GM19035 (cell line): ENCODE measurements at regions not wholly inside any gene's neighbourhood (a gene's known extent, or its start where the extent isn't known, plus 50 kb on each side); places are given as distances from the start of the nearest gene placed in this dataset.
"Not testable (repeated sequence)": the region's sequence is repeated elsewhere in the genome, so short reads cannot be mapped to it uniquely, and the experiment has no call there.

Source experiments
- ATAC-seq: cut with Tn5 transposase; IDR thresholded peaks from one replicate; pipeline ENCODE4 v1.9.1; 2021; ENCODE audit not compliant: unreplicated experiment

DNA sequence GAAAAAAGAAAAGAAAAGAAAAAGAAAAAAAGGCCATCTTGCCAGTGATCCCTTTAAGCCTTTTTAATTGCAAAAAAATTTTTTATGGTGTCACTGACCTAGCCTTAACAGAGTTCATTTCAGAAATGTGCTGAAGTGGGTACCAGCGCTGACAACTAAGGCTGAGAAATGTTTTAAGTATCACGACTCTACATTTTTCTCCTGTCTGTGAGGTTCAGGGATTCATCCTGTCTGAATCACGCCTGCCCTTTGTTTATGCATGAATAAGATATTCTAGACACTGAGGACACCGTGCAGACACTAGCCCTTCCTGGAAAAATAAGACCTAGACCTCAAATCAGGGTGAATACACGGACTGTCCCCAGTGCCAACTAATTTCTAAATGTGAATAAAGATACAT, 154.4 kb upstream of the NOCT start:
- ATAC-seq: no peak

DNA sequence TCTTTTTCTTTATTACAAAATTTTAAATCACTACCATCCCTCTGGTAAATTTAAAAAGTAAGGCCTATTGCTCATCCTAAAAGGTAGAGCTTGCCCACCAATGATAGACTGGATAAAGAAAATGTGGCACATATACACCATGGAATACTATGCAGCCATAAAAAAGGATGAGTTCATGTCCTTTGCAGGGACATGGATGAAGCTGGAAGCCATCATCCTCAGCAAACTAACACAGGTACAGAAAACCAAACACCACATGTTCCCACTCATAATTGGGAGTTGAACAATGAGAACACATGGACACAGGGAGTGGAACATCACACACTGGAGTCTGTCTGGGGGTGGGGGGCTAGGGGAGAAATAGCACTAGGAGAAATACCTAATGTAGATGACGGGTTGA, 155.2 kb upstream of the NOCT start:
- ATAC-seq: not testable (repeated sequence)

DNA sequence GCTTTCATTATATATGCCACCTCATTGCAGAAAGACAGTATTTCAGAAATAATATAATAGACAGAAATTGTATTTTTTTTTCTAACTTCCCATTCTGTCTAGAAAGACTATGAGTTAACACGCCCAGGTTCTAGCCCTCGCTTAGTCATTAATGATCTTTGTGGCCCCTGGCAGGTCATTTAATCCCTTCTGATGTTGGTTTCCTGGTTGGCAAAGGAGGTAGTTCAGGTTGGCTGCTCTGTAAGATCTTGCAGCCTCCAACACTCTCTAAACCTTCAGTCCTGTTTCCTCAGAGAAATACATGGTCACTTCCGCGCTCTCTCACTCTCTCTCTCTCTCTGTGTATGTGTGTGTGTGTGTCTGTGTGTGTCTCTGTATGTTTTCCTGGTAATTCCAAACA, 156.3 kb upstream of the NOCT start:
- ATAC-seq: no peak

DNA sequence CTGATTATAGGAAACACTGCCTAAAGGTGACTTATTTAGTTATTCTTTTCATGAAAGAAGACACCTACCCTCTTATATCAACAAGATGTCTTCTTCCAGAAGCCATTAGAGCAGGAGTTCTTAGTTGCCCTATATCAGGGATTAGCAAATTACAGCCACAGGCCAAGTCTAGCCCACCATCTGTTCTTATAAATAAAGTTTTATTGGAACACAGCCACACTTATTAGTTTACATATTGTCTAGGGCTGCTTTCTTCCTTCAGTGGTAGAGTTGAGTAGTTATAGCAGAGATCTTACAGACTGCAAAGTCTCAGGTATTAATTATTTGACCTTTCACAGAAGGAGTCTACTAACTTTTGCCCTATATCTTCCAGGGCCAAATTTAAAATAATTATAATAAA, 157.2 kb upstream of the NOCT start:
- no peak for ATAC-seq

DNA sequence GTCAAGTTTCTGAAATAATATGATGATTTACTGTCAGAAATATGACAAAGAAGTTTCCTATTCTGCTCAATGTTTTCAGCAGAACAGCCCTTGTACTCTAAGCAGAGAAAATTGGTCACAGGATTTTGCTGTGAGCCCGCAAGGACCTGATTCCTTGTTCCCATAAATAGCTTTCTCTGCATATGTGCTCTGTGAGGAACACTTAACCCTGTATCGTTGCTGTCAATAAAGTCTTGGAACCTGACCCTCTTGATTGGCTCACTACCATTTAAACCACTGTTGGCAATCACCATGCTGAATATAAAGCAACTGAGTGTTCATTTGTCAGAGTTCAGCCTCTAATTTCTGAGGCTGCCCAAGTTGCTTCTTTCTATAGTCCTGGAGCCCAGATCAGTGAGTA, 158.2 kb upstream of the NOCT start:
- ATAC-seq: no peak

DNA sequence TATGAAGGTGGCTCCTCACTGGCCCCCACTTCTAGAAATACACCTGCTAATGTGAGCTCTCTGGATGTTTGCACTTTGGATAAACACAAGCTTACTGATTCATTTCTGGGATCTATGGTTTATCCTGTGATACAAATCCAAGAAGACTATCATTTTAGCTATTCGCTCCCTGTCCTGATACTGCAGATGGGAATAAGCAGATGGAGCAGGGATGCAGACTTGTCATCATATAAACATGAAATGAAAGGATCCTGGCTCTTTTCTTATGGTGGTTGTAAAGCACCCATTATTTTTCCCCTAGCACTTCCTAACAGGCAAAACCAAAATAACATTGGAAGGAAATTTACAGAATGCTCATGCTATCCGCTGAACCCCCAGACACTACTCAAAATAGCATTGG, 162.9 kb upstream of the NOCT start:
- no peak for ATAC-seq

DNA sequence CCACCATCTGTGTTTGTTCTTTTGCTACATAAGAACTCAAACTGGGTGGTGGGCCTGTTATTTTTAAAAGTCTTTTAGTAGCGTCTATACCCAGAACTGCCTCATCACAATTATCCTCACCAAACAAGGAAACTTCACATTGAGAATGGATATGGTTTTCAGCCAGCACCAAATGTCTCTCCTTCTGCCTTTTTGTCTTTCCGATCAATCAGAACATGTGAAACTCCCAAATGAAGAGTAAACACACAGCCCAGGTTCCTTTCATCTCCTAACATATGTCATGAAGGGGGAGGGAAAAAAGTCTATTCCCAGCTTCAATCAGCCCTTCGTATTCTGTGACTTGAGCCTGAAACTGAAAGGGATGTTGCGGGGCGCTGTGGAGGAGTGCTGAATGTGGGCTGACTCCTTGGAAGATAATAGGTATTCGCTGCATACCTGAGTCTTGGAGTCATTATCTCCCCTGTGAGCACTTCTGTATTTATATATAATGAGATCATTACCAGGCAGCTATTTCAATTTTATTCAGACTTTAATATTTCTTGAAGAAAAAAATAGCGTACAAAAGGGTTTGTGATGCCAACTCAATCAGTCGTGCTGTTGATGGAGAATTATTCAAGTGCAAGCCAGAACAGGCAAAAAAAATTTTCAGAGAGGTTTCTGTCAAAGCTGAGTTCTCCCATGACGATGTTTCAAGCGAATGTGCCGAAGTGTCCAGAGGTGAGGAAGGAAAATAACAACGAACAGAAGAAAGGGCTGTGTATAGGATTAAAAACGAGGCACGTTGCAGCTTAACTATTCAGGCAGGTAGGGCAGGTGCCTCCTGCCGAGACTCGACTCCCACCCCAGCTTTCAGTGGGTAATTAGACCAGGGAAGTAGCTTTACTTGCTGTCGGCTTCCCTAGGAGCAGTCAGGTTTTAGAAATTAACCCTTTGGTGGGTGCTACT, 163.9 kb upstream of the NOCT start:
- ATAC-seq: no peak

DNA sequence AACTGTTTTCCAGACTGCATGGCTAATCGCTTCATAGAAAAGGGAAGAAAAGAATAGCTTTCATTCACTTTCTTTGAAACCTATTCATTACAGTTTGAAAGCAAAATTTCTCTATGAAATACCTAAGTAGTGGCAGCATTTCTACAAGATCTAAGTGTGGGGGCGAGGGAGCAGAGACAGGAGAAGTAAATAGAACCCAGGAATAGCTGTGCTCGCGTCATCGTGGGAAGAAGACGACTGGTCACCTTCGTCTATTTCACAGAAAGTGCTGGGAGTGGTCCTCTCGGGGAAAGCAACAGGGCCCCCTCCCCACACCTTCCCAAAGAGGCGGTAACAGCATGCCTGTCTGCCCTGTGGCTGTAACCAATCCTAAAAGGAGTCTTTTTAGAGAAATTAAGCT, 169.9 kb upstream of the NOCT start:
- ATAC-seq: no peak

DNA sequence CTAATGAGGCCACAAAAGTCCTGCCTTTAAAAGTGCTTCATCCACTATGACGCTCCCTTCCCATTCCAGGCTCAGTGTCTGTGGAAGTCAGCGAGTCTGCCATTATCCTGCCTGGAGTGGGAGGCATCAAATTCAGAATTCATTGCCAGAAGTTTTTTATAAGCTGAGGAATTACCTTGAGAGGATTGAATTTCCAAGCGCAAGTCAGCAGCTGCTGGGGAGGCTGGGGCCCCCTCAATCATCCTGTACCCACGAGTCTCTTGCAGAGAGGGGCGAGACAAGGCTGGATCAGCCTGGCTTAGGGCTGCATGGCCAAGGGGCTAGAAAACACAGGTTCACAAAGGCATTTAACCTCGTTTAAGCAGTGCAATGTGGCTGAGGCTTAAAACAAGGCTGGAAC, 170.5 kb upstream of the NOCT start:
- ATAC-seq: no peak

DNA sequence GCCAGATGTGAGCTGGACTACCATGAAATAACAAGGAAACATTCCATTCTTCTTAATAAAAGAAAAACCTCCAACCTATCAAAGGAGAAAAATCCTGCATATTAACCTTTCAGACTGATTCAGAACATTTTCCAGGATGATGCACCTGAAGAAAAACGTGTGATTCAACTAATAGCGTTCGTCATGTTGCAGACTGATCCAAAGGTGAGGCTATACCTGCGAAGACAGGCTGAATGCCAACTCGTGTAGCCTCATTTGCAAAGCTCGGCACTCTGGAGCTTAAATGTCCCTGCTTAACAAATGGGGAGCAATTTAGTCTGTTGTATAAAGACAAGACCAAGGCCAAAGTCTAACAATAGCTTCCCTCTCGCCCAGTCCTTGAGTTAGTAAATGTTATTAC, 172.0 kb upstream of the NOCT start:
- ATAC-seq: no peak

DNA sequence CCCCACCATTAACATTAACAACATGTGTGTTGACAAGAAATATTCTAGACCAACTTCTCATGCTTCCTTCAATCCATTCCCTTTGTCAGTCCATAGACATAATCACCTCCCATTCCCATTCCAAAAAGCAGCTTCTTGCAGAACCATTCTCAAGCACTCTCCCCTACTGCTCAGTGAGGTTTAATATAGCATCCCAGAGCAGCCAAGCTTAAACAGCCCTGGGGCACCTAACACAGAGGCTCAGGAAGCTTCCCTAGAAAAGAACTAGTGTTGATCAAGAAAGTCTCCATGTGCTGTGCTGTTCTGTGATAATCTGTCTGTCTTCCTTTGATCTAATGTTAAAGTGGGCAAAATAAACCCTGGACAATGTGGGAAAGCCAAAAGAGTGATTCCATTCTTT, 174.2 kb upstream of the NOCT start:
- no peak for ATAC-seq

DNA sequence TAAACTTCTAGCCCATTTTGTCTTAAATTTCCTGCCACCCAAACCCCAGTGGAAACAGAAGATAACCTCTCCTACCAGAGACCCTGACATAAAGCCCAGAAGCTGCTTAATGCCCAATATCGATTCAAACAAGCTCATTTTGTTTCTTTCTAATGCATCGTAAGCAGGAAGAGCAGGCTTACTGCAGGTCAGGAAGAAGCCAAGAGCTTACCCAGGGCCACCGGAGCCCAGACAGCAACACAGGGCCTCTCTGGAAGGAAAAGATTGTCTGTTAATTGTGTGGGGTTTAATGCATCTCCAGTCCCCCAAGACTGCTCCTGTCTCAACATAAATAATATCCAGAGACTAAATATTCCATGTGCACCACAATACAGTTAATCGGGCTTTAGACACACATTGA, 177.3 kb upstream of the NOCT start:
- ATAC-seq: no peak

DNA sequence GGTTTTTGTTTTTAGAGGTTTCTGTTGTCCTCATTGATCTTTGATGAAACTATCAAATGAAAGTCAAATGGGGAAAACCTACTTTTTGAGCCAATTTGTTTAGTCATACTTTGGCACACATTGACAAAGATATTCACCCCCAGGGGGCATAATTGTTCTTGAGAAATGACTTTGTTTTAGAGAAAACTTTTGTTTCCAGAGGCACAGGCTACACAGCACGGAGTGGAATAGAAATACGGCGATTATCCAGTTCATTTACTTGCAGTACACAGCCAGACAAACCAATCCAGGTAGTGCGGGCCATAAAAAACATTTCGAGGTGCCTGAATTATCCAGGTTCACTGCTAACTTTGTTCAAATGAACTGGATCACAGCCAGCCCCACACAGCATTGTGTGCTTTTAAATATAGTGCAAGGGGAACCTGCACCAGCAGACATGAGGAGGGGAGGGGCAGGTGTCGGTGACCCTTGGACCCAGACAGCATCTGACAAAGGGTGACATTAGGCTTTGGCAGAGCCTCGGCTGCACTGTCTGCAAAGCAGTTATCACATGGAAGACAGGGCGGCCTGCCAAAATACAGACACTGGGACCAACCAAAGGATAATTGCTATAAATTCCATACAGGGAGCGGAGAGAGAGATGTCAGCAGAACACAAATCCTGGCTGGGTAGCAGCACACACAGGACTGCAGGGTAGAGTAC, 179.6 kb upstream of the NOCT start:
- no peak for ATAC-seq

DNA sequence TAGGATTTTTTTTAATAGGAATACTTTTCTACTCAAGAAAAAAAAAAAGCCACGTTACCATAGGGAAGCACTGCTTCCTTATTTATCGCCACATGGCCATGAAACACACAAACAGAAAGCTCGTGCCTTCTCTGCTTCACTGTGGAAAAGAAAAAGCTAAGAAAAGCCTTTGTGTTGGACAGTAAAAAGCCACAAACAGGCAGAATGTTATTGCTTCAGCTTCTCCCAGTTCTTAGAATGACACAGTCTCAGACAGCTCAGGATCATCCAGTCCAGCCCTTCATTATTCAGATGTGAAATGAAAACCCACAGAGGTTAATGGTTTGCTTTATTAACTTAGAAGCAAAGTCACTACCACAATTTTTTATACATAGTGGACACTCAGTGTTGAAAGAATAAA, 181.6 kb upstream of the NOCT start:
- ATAC-seq: no peak

DNA sequence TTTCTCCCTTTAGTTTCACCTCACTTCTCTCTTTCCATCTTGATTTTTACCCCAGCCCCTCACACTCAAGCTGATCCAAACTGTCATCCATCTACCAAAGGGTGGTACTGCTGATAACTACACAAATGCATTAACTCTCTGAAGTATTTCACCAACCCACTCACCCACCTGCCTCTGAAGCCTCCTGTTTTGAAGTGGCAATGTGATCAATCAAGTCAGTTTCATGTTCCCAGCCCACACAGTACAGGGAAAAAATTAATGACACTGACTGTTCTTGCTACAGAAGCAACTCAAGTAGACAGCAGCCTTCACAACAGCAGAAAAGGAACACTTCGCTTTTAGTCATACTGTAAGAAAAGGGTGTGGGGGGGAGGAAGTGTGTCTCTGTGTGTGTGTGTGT, 183.0 kb upstream of the NOCT start:
- no peak for ATAC-seq

DNA sequence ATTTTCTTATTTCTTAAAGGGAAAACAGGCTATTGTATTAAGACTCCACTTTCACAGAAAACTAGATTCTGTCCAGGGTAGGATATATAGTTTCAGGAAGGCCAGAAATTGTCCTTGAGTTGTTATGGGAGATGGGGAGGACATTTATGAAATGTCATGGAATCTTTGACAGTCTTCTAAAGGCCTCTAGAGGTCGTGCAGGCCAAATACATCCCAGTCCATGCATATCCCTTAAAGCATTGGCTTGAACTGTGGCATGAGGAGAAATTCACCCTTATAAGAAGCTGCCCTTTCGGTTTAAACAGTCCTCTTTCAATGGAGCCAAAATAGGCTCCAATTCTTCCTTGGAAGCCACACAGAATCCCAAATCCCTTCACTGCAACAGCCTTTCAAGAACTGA, 183.6 kb upstream of the NOCT start:
- ATAC-seq: no peak

DNA sequence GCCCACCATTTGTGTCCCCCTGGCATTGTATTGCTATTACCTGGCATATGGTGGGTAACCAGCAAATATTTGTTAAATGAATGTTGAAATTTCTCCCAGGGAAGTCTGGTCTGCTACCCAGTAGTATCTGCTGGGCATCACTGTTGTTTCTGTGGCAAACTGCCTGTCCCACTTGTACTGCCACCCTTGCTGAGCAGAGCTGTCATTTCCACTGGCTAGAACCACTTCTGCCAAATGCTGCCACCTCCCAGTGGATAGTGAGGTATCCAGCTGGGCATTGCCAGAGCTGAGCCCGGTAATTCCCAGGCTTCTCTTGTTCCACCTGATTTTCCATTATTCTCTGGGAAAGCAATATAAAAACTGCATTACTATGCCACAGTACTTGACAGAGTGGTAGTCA, 186.7 kb upstream of the NOCT start:
- no peak for ATAC-seq

DNA sequence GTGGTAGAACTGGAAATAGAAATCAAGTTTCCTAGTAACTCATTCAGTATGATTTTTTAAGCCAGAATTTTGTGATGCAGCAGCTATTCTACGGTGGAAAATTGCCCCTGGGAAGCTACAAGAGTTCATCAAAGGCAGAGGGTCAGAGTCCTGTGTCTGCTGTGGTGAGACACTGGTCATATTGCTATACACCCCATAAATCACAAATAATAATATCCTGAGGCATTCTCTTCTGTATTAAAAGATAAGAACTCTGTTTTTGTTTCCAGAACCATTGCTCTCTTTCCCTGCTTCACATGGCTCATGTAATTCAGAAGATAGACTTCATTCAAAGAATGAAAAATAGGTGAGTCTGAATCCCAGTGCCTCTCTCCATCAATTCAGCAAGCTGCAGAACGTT, 188.8 kb upstream of the NOCT start:
- no peak for ATAC-seq

DNA sequence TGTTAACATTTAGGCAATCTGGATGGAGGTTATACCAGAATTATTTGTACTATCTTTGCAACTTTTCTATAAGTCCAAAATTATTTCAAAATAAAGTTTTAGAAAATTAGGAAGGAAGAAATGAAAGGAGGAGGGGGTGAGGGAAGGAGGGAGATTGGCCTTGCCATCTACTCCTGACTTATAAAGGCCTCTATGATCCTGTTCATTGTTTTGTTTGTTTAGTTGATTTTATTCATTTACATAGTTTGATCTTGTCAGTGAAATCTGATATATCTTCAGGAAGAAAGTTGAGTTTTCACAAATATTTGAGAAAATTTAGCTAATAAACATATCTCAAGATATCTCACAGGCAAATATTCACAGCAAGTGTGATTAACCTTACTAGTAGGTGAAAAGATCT, 189.3 kb upstream of the NOCT start:
- ATAC-seq: no peak

DNA sequence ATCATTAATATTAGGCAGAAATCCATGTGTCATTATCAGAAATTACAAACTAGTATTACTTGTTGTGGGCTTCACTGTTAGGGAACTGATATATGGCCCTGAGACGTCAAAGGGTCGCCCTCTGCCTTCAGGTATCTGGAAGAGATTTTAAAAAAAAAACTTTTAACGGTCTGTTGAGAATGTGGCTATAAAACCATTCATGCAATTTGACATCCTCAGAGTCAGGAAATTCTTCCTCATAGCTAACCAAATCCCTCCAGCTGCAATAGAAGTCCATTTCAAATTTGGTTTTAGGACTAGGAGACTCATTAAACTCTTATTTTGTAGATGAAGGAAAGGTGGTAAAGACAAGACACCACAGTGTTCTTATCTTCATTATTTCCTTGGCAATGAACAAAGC, 194.2 kb upstream of the NOCT start:
- ATAC-seq: no peak

DNA sequence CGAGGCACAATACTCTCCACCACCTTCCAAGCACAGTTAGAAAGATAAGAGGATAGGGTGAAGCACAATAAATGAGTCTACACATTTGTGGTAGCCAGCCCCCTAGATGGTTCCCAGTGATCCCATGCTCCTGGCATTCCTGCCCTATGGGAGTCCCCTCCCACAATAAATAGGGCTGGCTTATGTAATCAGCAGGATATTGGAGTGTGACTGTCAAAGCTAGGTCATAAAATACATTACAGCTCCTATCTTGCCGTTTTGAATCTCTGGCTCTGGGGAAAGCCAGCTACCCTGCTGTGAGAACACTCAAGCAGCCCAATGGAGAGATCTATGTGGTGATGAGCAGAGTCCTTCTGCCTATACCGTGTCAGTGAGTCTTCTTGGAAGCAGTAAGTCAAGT, 198.7 kb upstream of the NOCT start:
- no peak for ATAC-seq

DNA sequence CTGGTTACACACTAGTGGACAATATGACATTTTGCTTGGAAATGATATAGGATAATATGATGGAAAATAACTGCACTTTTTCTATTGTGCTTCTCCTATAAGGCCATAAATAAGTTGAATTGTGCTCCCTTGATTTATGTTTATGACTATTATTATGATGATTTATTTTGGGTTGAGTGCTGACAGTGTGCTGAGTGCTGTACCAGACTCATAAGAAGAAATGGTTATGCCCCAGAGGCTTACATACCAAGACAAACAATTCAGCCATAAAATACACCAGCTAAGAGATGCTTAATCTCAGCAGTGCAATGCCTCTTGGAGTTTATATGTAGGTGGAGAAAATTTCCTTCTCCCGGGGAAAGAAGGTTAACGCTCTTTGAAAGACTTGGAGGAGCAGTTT, 199.8 kb upstream of the NOCT start:
- no peak for ATAC-seq

DNA sequence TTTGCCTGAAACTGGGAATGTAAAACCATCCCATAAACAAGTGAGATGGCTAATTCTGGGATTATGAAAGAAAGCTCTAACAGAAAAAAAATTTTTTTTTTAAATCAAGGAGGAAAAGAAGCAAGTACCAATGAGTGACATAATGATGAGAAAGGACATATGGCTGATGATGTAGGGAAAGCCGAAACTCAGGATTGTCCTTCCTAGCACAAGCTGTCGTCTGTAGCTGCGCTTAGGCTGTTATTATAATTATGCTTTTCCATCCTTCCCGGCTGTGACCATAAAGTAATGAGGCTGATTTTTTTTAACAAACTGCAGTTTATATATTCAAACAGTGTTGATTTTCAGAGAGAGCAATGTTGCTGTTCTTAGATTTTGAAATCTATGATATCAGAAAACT, 209.8 kb upstream of the NOCT start:
- ATAC-seq: no peak
